DMS114 treated with DMSO at 0.1 percent for 48 hours (cell line): ENCODE measurements at regions not wholly inside any gene's neighbourhood (a gene's known extent, or its start where the extent isn't known, plus 50 kb on each side); places are given as distances from the start of the nearest gene placed in this dataset.

ENCODE experiments used
- DNase-seq: peaks from one replicate; lab custom pipeline; 2025; ENCODE audit not compliant: unreplicated experiment; lab: John Stamatoyannopoulos, UW

GRCh38 chr1:234886081-234886984, 242.3 kb downstream of the TOMM20 start:
- no peak for DNase-seq

- no peak for DNase-seq
Observed at GRCh38 chr1:234885601-234886000, 243.0 kb downstream of the TOMM20 start.

- DNase-seq: no peak
Observed at GRCh38 chr1:234884701-234885100, 243.9 kb downstream of the TOMM20 start.

GRCh38 chr1:234884006-234884405, 244.6 kb downstream of the TOMM20 start:
- no peak for DNase-seq

GRCh38 chr1:234882898-234883297, 245.7 kb downstream of the TOMM20 start:
- no peak for DNase-seq

GRCh38 chr1:234881893-234882771, 246.5 kb downstream of the TOMM20 start:
- DNase-seq: no peak

GRCh38 chr1:234879147-234880080, 249.2 kb downstream of the TOMM20 start:
- DNase-seq: no peak

- no peak for DNase-seq
Observed at GRCh38 chr1:234878288-234878687, 250.3 kb downstream of the TOMM20 start.

- no peak for DNase-seq
Observed at GRCh38 chr1:234877761-234878160, 250.9 kb downstream of the TOMM20 start.

GRCh38 chr1:234875953-234876855, 252.4 kb downstream of the TOMM20 start:
- no peak for DNase-seq

GRCh38 chr1:234875328-234875952, 253.2 kb downstream of the TOMM20 start:
- DNase-seq: no peak

GRCh38 chr1:234874291-234875288, 254.0 kb downstream of the TOMM20 start:
- DNase-seq: no peak

- no peak for DNase-seq
Observed at GRCh38 chr1:234871710-234872271, 256.8 kb downstream of the TOMM20 start.

GRCh38 chr1:234871039-234871709, 257.5 kb downstream of the TOMM20 start:
- DNase-seq: no peak

GRCh38 chr1:234870020-234870981, 258.3 kb downstream of the TOMM20 start:
- DNase-seq: no peak
